ENCODE measurements at regions not wholly inside any gene's neighbourhood (a gene's known extent, or its start where the extent isn't known, plus 50 kb on each side); places are given as distances from the start of the nearest gene placed in this dataset.

DNA sequence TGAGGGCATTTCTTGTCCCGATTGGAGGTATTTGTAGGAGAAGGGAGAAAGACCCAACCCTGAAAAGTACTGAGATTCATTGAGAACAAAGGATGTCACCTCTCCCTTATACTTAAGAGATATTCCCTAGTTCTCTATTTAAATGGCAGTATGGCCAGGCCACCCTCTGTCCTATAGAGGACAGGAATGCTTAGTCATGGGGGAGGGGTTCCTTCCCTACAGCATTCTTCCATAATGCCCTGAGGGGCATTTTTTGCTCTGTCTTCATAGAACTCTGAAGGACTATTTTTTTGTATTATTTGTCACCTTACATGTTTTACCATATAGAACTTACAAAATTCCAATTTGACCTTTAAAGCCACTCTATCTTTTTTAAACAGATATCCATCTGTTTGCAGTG is 176.3 kb downstream of the TMEM161B start:
- Histone ChIP-seq H3K4me3 (no peak overlapping the region), H3K9ac (ENCODE audit: control insufficient read depth, insufficient read depth, low read length) (no peak overlapping the region), H3K4me2 (ENCODE audit: control insufficient read depth, insufficient read depth) (no peak overlapping the region), H3K27ac (ENCODE audit: control insufficient read depth, insufficient read depth) (no peak overlapping the region), H4K20me1 (ENCODE audit: control insufficient read depth, insufficient read depth) (no peaks in the 10 kb centered on the region), H3K9me3 (replicated peaks; ENCODE audit: control insufficient read depth, insufficient read depth, low read length) (no peaks in the 10 kb centered on the region), H3K36me3 (ENCODE audit: control insufficient read depth in 2 of 2, insufficient read depth in 2 of 2, low read length in 1 of 2) (no peaks in the 10 kb centered on the region), H3K4me1 (ENCODE audit: control insufficient read depth, insufficient read depth, low read length) (no peaks in the 10 kb centered on the region), H2AFZ (ENCODE audit: control insufficient read depth, low read depth, low read length) (no peak overlapping the region), H3K27me3 (replicated peaks in 1 of 2; ENCODE audit: control insufficient read depth in 2 of 2, insufficient read depth in 2 of 2, low read length in 1 of 2) (no peaks in the 10 kb centered on the region), H3K79me2 (ENCODE audit: control insufficient read depth, insufficient read depth, low read length) (no peaks in the 10 kb centered on the region)
- ChIA-PET CTCF (no interaction called here), RAD21 (ENCODE audit: unreplicated experiment) (no interaction called here), POLR2A (no interaction called here), SMC1A (ENCODE audit: uncharacterized antibody, unreplicated experiment) (no interaction called here)
- no peak for DNase-seq (ENCODE audit: low read depth, low spot score)
- BruUV-seq (replicated peaks) = no TSS peak
- ATAC-seq = no peak
- WGBS (ENCODE audit: insufficient coverage, insufficient replicate concordance, low lambda C conversion rate, missing lambda C conversion rate) = 52% methylated on average over 1 of the region's 1 CpG
- intact Hi-C loops (cut with micrococcal nuclease; ENCODE audit: unreplicated experiment) (no loop called here), in situ Hi-C loops (cut with MboI) (no loop called here)
- FAIRE-seq = no peak
- no peak for TF ChIP-seq CREB1 (IDR thresholded peaks at IDR 0.05; ENCODE audit: low read depth)
- TF ChIP-seq YBX1 (IDR thresholded peaks at IDR 0.05) = no peak
- no peak for TF ChIP-seq KAT2A (conservative IDR thresholded peaks at IDR 0.05; ENCODE audit: control insufficient read depth, low read depth, low read length)
- TF ChIP-seq, protein P1, sequence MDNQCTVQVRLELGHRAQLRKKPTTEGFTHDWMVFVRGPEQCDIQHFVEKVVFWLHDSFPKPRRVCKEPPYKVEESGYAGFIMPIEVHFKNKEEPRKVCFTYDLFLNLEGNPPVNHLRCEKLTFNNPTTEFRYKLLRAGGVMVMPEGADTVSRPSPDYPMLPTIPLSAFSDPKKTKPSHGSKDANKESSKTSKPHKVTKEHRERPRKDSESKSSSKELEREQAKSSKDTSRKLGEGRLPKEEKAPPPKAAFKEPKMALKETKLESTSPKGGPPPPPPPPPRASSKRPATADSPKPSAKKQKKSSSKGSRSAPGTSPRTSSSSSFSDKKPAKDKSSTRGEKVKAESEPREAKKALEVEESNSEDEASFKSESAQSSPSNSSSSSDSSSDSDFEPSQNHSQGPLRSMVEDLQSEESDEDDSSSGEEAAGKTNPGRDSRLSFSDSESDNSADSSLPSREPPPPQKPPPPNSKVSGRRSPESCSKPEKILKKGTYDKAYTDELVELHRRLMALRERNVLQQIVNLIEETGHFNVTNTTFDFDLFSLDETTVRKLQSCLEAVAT (IDR thresholded peaks at IDR 0.05) = no peak
- no peak for TF ChIP-seq ASH2L (IDR thresholded peaks at IDR 0.05; ENCODE audit: borderline replicate concordance, low read depth)
- TF ChIP-seq, protein P2, sequence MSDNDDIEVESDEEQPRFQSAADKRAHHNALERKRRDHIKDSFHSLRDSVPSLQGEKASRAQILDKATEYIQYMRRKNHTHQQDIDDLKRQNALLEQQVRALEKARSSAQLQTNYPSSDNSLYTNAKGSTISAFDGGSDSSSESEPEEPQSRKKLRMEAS (IDR thresholded peaks at IDR 0.05; ENCODE audit: low read depth, low read length) = no peak
- TF ChIP-seq RBBP5 (conservative IDR thresholded peaks at IDR 0.05) = no peak
- TF ChIP-seq, protein P3, sequence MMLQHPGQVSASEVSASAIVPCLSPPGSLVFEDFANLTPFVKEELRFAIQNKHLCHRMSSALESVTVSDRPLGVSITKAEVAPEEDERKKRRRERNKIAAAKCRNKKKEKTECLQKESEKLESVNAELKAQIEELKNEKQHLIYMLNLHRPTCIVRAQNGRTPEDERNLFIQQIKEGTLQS (IDR thresholded peaks at IDR 0.05; ENCODE audit: borderline replicate concordance, extremely low read depth, low read depth, low read length) = no peak
- TF ChIP-seq, protein P4, sequence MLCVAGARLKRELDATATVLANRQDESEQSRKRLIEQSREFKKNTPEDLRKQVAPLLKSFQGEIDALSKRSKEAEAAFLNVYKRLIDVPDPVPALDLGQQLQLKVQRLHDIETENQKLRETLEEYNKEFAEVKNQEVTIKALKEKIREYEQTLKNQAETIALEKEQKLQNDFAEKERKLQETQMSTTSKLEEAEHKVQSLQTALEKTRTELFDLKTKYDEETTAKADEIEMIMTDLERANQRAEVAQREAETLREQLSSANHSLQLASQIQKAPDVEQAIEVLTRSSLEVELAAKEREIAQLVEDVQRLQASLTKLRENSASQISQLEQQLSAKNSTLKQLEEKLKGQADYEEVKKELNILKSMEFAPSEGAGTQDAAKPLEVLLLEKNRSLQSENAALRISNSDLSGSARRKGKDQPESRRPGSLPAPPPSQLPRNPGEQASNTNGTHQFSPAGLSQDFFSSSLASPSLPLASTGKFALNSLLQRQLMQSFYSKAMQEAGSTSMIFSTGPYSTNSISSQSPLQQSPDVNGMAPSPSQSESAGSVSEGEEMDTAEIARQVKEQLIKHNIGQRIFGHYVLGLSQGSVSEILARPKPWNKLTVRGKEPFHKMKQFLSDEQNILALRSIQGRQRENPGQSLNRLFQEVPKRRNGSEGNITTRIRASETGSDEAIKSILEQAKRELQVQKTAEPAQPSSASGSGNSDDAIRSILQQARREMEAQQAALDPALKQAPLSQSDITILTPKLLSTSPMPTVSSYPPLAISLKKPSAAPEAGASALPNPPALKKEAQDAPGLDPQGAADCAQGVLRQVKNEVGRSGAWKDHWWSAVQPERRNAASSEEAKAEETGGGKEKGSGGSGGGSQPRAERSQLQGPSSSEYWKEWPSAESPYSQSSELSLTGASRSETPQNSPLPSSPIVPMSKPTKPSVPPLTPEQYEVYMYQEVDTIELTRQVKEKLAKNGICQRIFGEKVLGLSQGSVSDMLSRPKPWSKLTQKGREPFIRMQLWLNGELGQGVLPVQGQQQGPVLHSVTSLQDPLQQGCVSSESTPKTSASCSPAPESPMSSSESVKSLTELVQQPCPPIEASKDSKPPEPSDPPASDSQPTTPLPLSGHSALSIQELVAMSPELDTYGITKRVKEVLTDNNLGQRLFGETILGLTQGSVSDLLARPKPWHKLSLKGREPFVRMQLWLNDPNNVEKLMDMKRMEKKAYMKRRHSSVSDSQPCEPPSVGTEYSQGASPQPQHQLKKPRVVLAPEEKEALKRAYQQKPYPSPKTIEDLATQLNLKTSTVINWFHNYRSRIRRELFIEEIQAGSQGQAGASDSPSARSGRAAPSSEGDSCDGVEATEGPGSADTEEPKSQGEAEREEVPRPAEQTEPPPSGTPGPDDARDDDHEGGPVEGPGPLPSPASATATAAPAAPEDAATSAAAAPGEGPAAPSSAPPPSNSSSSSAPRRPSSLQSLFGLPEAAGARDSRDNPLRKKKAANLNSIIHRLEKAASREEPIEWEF (IDR thresholded peaks at IDR 0.05; ENCODE audit: insufficient replicate concordance, low read depth, low read length) = no peak
- TF ChIP-seq EP300 (IDR thresholded peaks at IDR 0.05; ENCODE audit: borderline replicate concordance in 1 of 2, control insufficient read depth in 1 of 2, low read depth in 2 of 2, low read length in 2 of 2) = no peak
- TF ChIP-seq NR2C2 (IDR thresholded peaks at IDR 0.05; ENCODE audit: borderline replicate concordance, control insufficient read depth, insufficient read length, low read depth) = no peak

All from GM12878 (cell line).